IMR-90 (cell line): ENCODE measurements at regions not wholly inside any gene's neighbourhood (a gene's known extent, or its start where the extent isn't known, plus 50 kb on each side); places are given as distances from the start of the nearest gene placed in this dataset.

Experiments
- ATAC-seq: fragments of 200-7000 bp; cut with Tn5 transposase; 2 replicates; pipeline ENCODE4 v1.9.1; 2020; ENCODE audit warnings: low read depth, mild to moderate bottlenecking, moderate library complexity
- BruUV-seq: library from RNA; stranded (reverse); fragments of 400-500 nt; replicated peaks from 2 replicates; lab custom pipeline; 2021; lab: Mats Ljungman, UMichigan
- CTCF ChIA-PET: fragments of 300-600 bp; formaldehyde crosslinking; extraction: SDS; loops from one replicate; lab custom pipeline; 2021; ENCODE audit warnings: antibody characterized with exemption; lab: Yijun Ruan, JAX
- POLR2A ChIA-PET: fragments of 300-600 bp; sonication (Branson Sonifier 250); formaldehyde crosslinking; loops from one replicate; lab custom pipeline; 2022; ENCODE audit warnings: antibody characterized with exemption; ENCODE audit not compliant: unreplicated experiment; lab: Charles Lee
- DNase-seq: peaks from one replicate; pipeline ENCODE4 v3.0.0; 2013
- H2AFZ ChIP-seq: replicated peaks from 2 replicates; pipeline ENCODE3; 2013; ENCODE audit warnings: low read length, mild to moderate bottlenecking; ENCODE audit not compliant: poor library complexity
- H2AK5ac ChIP-seq: 2 replicates; pipeline ENCODE4 v1.6.1; 2013; ENCODE audit warnings: low read depth, low read length, inconsistent platforms
- H2AK9ac ChIP-seq: replicated peaks from 2 replicates; pipeline ENCODE3; 2013; ENCODE audit warnings: mild to moderate bottlenecking, low read depth, low read length, moderate library complexity; ENCODE audit not compliant: poor library complexity
- H2BK120ac ChIP-seq: 2 replicates; pipeline ENCODE4 v1.6.1; 2013; ENCODE audit warnings: low read depth, low read length, inconsistent platforms
- H2BK15ac ChIP-seq: 3 replicates; pipeline ENCODE4 v1.6.1; 2013; ENCODE audit warnings: low read depth, low read length, inconsistent platforms
- H2BK20ac ChIP-seq: 2 replicates; pipeline ENCODE4 v1.6.1; 2013; ENCODE audit warnings: low read depth, mild to moderate bottlenecking, inconsistent platforms, low read length, moderate library complexity
- H2BK5ac ChIP-seq: 2 replicates; pipeline ENCODE4 v1.6.1; 2013; ENCODE audit warnings: mild to moderate bottlenecking, low read depth, low read length, inconsistent platforms; ENCODE audit not compliant: poor library complexity, severe bottlenecking
- H3K14ac ChIP-seq: replicated peaks from 2 replicates; pipeline ENCODE4 v1.6.1; 2013; ENCODE audit warnings: low read depth, low read length, inconsistent platforms
- H3K18ac ChIP-seq: 2 replicates; pipeline ENCODE4 v1.6.1; 2013; ENCODE audit warnings: low read depth, low read length, control low read depth
- H3K23ac ChIP-seq: 2 replicates; pipeline ENCODE4 v1.6.1; 2013; ENCODE audit warnings: low read depth, low read length, inconsistent platforms
- H3K27ac ChIP-seq: 2 replicates; pipeline ENCODE4 v1.5.1; 2013; ENCODE audit warnings: mild to moderate bottlenecking, control low read depth, low read length; ENCODE audit not compliant: insufficient read depth
- H3K27me3 ChIP-seq: 2 replicates; pipeline ENCODE4 v1.6.1; 2013; ENCODE audit warnings: low read length; ENCODE audit not compliant: control insufficient read depth, insufficient read depth
- H3K36me3 ChIP-seq: 2 replicates; pipeline ENCODE4 v1.6.1; 2013; ENCODE audit warnings: low read length, mixed read lengths; ENCODE audit not compliant: control insufficient read depth, insufficient read depth
- H3K4ac ChIP-seq: 2 replicates; pipeline ENCODE4 v1.6.1; 2013; ENCODE audit warnings: low read depth, low read length, inconsistent platforms
- H3K4me1 ChIP-seq: 2 replicates; pipeline ENCODE4 v1.6.1; 2013; ENCODE audit warnings: low read length, mixed read lengths; ENCODE audit not compliant: control insufficient read depth, insufficient read depth
- H3K4me2 ChIP-seq: 2 replicates; pipeline ENCODE4 v1.6.1; 2013; ENCODE audit warnings: low read depth, mild to moderate bottlenecking, control low read depth, low read length, moderate library complexity
- H3K4me3 ChIP-seq: 2 replicates; pipeline ENCODE4 v1.5.1; 2013; ENCODE audit warnings: low read depth, mild to moderate bottlenecking, control low read depth, low read length, moderate library complexity; ENCODE audit not compliant: insufficient read depth
- H3K56ac ChIP-seq: 2 replicates; pipeline ENCODE4 v1.6.1; 2013; ENCODE audit warnings: low read length, inconsistent platforms; ENCODE audit not compliant: insufficient read depth; ENCODE audit errors: extremely low read depth
- H3K79me1 ChIP-seq, 2 experiments: 2 replicates each; pipeline ENCODE4 v1.6.1; 2013; ENCODE audit warnings: low read length in 2 of 2, inconsistent platforms in 1 of 2, low read depth in 1 of 2
- H3K9ac ChIP-seq: 2 replicates; pipeline ENCODE4 v1.6.1; 2013; ENCODE audit warnings: low read depth, low read length, control low read depth
- H3K9me1 ChIP-seq: 2 replicates; pipeline ENCODE4 v1.6.1; 2013; ENCODE audit warnings: low read length, inconsistent platforms; ENCODE audit not compliant: insufficient read depth
- H3K9me3 ChIP-seq: 2 replicates; pipeline ENCODE4 v1.6.1; 2013; ENCODE audit warnings: low read length; ENCODE audit not compliant: control insufficient read depth, insufficient read depth
- H4K20me1 ChIP-seq: 2 replicates; pipeline ENCODE4 v1.6.1; 2013; ENCODE audit warnings: low read length, inconsistent platforms; ENCODE audit not compliant: insufficient read depth
- H4K5ac ChIP-seq: 2 replicates; pipeline ENCODE4 v1.6.1; 2013; ENCODE audit warnings: mild to moderate bottlenecking, low read depth, low read length, control low read depth
- H4K8ac ChIP-seq, 2 experiments: 2 replicates each; pipeline ENCODE4 v1.6.1; 2013; ENCODE audit warnings: low read depth in 2 of 2, low read length in 2 of 2, control low read depth in 1 of 2, inconsistent platforms in 1 of 2
- H4K91ac ChIP-seq: 2 replicates; pipeline ENCODE4 v1.6.1; 2013; ENCODE audit warnings: low read depth, low read length, inconsistent platforms; ENCODE audit not compliant: insufficient read depth
- CEBPB ChIP-seq: IDR thresholded peaks from 2 replicates; pipeline ENCODE4 v1.6.1; 2012; ENCODE audit warnings: low read depth, low read length, improper control_type of control experiment
- CHD1 ChIP-seq: IDR thresholded peaks from 2 replicates; pipeline ENCODE4 v1.6.1; 2012; ENCODE audit warnings: low read depth, low read length, improper control_type of control experiment
- CTCF ChIP-seq: conservative IDR thresholded peaks from 2 replicates; pipeline ENCODE4 v1.5.1; 2012; ENCODE audit warnings: mild to moderate bottlenecking, low read depth, low read length, improper control_type of control experiment
- ELK1 ChIP-seq: fragments of 150-350 bp; IDR thresholded peaks from 2 replicates; pipeline ENCODE4 v1.6.1; 2016; ENCODE audit warnings: low read depth, mild to moderate bottlenecking, low read length, moderate library complexity, borderline replicate concordance
- FOS ChIP-seq: fragments of 150-350 bp; IDR thresholded peaks from 2 replicates; pipeline ENCODE4 v1.6.1; 2016; ENCODE audit warnings: low read depth, low read length
- MAFK ChIP-seq: IDR thresholded peaks from 2 replicates; pipeline ENCODE4 v1.6.1; 2012; ENCODE audit warnings: low read depth, low read length, improper control_type of control experiment
- MAZ ChIP-seq: IDR thresholded peaks from 2 replicates; pipeline ENCODE4 v1.6.1; 2012; ENCODE audit warnings: low read depth, mild to moderate bottlenecking, low read length, improper control_type of control experiment, moderate library complexity, borderline replicate concordance
- MXI1 ChIP-seq: IDR thresholded peaks from 2 replicates; pipeline ENCODE4 v1.6.1; 2012; ENCODE audit warnings: low read depth, mild to moderate bottlenecking, low read length, moderate library complexity, borderline replicate concordance
- NFE2L2 ChIP-seq: fragments of 150-350 bp; IDR thresholded peaks from 2 replicates; pipeline ENCODE4 v1.6.1; 2016; ENCODE audit warnings: low read depth, mild to moderate bottlenecking, low read length
- POLR2A ChIP-seq: IDR thresholded peaks from 2 replicates; pipeline ENCODE4 v1.6.1; 2012; ENCODE audit warnings: mild to moderate bottlenecking, low read depth, low read length
- RAD21 ChIP-seq: IDR thresholded peaks from 2 replicates; pipeline ENCODE4 v1.6.1; 2012; ENCODE audit warnings: low read length, improper control_type of control experiment
- RCOR1 ChIP-seq: IDR thresholded peaks from 2 replicates; pipeline ENCODE4 v1.6.1; 2012; ENCODE audit warnings: mild to moderate bottlenecking, low read length, improper control_type of control experiment; ENCODE audit not compliant: insufficient replicate concordance
- RFX5 ChIP-seq: IDR thresholded peaks from 2 replicates; pipeline ENCODE4 v1.8.0; 2012; ENCODE audit warnings: low read depth, mild to moderate bottlenecking, low read length, moderate library complexity
- SMC3 ChIP-seq: fragments of 150-350 bp; IDR thresholded peaks from 2 replicates; pipeline ENCODE4 v1.6.1; 2016; ENCODE audit warnings: low read depth, mild to moderate bottlenecking, antibody characterized with exemption, low read length, moderate library complexity
- USF2 ChIP-seq: fragments of 150-350 bp; IDR thresholded peaks from 2 replicates; pipeline ENCODE4 v1.6.1; 2017; ENCODE audit warnings: mild to moderate bottlenecking, antibody characterized with exemption, low read length, low read depth
- WGBS, 2 experiments: methylation state at CpG; one replicate each; pipeline versions ENCODE4 v1.1.5 to v1.1.7; 2013; ENCODE audit warnings: missing lambda C conversion rate in 2 of 2; ENCODE audit not compliant: insufficient read length in 1 of 2; ENCODE audit errors: extremely low coverage in 2 of 2; 5-methylcytosine and 5-hydroxymethylcytosine counted together
- dilution Hi-C: fragments of 300-500 bp; cut with HindIII; formaldehyde crosslinking; loops from one replicate; pipeline ENCODE4 v1.14.3; 2018; ENCODE audit warnings: low sequenced_read_pairs; ENCODE audit not compliant: unreplicated experiment
- in situ Hi-C: fragments of 300-500 bp; cut with MboI; formaldehyde crosslinking; loops from 3 replicates; pipeline ENCODE4 v1.14.3; 2019; ENCODE audit warnings: low sequenced_read_pairs, inconsistent platforms, mixed read lengths
- intact Hi-C: fragments of 100-400 bp; cut with micrococcal nuclease; formaldehyde crosslinking; loops from 2 replicates; pipeline ENCODE4 v1.10.0; 2022

GRCh38 chr2:192886636-192887035 lies 691.9 kb upstream of the TMEFF2 start:
- Histone ChIP-seq H3K4me3 (no peak overlapping the region), H3K4me2 (no peak overlapping the region), H3K9me1 (no peaks in the 10 kb centered on the region), H2BK15ac (no peak overlapping the region), H2AFZ (no peak overlapping the region), H2BK120ac (no peak overlapping the region), H4K8ac (no peak overlapping the region), H3K36me3 (no peaks in the 10 kb centered on the region), H3K4me1 (no peaks in the 10 kb centered on the region), H2AK9ac (no peak overlapping the region), H4K91ac (no peak overlapping the region), H3K56ac (no peak overlapping the region), H3K9me3 (peaks cover 10% of the 10 kb centered on the region), H3K18ac (no peak overlapping the region), H4K20me1 (no peaks in the 10 kb centered on the region), H3K14ac (no peak overlapping the region), H3K23ac (no peak overlapping the region), H2BK20ac (no peak overlapping the region), H4K5ac (no peak overlapping the region), H2BK5ac (no peak overlapping the region), H3K27me3 (no peaks in the 10 kb centered on the region), H3K9ac (no peak overlapping the region), H3K4ac (no peak overlapping the region), H3K79me1 (no peaks in the 10 kb centered on the region), H2AK5ac (no peak overlapping the region), H3K27ac (no peak overlapping the region)
- no TSS peak for BruUV-seq
- ChIA-PET CTCF (no interaction called here), POLR2A (no interaction called here)
- dilution Hi-C loops = no loop called here
- WGBS, 2 experiments = no CpG with 5 or more reads among the region's 1 CpG
- TF ChIP-seq MAFK (no peak), CTCF (no peak), POLR2A (no peak), USF2 (no peak), FOS (no peak), RFX5 (no peak), ELK1 (no peak), RCOR1 (no peak), CEBPB (no peak), RAD21 (no peak), MXI1 (no peak), CHD1 (no peak), SMC3 (no peak), NFE2L2 (no peak), MAZ (no peak)
- in situ Hi-C loops = no loop called here
- DNase-seq (no peak), ATAC-seq (no peak)
- intact Hi-C loops = no loop called here
